ENCODE measurements at regions not wholly inside any gene's neighbourhood (a gene's known extent, or its start where the extent isn't known, plus 50 kb on each side); places are given as distances from the start of the nearest gene placed in this dataset.
A peak's percentile ranks its signal among the peaks of the same experiment; 100 is the strongest.
"Not testable (repeated sequence)": the region's sequence is repeated elsewhere in the genome, so short reads cannot be mapped to it uniquely, and the experiment has no call there.

DNA sequence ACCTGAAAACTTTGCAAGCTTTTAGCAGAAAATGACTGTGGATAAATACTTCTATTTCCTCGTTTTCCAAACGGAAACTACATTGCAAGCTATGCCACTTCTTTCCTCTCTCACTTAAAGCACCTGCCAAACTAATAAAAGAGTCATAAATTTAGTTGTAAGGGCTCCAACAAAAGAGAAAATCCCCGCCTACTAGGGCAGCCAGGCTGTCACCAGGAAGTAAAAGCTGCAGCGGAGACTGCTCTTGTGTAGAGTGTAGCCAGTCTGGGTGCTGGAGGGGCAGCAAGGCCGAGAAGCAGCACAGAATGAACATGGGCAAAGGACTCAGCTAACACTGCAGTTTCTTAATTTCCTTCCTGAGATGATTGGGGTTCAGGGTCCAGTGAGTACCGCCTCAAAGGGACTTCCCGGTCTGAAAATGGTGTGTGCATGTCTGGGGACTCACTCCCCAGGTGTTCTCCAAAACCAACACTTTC, 89.3 kb upstream of the MAML3 start:
- DNase-seq = no peak

DNA sequence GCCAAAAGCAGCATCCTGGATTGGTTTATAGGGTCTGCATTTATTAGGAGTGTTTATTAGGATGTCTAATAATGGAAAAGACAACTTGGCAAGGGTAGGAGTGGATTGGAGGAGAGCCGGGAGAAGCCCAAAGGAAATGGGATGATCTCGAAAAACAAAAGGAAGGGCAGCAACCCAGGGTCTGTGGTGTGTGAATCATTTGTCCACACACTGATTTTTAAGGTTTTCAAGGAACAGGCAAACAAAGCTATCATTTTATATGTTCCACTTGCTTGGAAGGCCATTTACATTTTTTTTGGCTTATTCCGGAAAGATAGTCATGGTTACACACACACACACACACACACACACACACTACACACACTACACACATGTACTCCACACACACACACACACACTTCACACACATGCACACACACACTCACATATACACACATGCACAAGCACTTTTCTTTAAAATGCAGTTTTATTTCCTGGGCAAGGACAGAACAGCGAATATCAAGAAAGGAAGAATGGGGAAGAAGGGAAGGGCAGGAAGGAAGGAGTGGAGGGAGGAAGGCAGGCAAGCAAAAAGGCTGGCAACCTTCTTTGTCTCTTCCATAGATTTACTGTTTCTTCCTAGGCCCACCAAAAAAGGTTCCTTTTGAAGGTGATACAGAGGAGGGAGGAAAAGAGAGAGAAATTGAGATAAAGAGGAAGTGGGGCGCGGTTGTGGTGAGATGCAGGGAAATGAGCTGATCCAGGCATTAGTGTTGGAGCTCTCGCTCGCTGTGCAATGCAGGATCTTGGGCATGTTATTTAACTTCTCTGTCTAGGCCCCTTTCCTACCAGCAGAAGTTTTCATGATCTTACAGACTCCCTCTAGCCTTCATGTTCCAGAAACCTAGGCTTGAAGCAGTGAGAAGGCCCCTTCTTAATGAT, 88.6 kb upstream of the MAML3 start:
- DNase-seq = no peak

DNA sequence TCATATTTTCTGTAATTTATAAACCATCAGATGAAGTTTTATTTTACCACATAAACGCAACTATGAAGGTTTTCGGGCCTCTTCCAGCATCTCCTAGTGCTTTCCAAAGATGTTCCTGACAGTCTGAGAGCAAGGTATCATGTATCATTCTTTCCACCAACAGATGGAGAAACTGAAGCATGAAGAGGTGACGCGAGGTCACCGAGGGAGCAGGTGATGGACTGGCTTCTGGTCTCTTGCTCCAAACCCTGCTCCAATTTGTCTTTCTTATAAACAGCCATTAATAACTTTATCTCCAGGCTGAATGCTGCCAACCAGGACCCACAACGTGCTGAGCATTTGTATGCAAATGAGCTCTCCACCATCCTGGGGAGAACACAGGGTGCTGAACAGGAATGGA, 86.3 kb upstream of the MAML3 start:
- no peak for DNase-seq

DNA sequence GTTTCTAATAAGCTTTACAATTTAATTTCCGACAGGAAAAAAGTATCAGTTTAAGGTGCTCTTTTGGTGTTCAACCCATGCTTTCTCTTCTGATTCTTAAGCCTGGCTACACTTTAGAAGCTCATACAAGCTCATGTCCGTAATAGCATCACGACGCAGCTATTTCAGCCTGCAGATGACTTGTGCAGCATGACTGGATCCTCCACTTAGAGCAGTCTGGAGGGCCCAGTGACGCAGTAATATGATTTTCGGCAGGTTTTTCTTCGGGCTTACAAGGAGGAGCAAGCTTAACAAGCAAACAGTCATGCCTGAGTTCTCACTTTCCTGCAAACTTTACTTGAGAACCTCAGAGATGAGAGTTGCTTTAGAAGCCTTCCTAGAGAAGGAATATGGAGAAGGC, 85.3 kb upstream of the MAML3 start:
- DNase-seq = no peak

DNA sequence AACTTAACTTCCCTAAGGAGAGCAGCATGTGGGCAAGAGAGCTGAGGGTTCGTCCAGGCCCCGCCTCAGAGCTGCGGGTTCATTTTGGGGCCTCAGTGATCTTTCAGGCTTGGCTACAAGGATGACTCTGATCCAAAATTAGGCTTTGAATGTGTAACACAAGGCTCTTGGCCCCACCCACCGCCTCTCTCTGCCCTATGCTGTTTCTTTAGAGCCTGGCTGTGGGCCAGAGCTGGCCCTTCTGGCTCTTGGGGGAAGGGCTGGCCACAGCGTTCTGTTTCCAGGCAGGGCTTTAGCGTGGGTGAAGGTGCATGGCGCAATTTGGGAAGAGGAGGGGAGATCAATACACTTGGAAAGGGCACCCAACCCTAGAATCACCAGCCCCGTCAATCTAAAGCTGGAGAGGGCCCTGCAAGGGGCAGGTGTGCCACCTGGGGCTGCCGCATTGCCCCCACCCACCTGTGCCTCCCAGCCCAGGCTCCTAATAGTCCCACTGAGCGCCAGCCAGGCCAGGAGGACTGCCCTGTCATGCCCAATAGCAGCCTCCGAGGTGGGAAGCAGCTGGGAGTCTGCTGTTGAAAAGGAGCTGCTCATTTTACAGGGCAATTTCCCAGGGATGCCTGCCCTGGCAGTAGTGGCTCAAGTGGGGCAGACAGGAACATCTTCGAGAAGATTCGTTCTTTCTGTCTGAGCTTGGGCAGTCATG, 84.5 kb upstream of the MAML3 start:
- no peak for DNase-seq

DNA sequence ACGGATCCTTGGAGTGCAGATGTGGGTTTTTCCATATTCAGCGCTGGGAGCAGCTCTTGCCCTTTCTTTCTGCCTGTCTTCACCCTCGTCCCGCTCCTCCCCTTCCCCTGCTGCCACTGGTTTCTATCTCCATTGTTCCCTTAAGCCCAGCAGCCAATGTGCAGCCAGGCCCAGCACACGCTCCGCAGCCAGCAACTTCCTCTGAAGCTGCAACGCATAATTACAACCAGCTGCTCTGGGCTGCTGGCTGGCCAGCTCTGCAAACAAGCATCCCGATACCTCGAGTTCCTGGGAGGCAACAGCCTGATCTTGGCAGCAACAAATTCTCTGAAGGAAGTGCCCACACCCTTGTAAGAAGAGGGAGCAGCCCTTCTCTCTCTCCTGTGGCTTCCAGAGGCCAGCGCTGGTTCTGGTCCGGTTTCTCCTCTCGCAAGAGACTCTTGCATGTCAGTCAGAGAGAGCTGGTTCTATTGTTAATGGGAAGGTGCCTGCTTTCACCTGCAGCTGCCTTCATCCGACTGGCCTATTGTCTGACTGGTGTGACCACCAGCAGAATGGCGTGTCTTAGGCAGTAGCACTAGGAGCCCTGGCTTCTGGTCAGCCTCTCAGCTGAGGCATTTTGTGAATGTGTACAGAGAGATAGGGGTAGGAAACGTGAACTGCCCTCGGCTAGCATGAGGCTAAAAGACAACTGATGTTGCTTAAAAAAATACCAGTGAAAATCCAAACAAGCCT, 83.8 kb upstream of the MAML3 start:
- no peak for DNase-seq

DNA sequence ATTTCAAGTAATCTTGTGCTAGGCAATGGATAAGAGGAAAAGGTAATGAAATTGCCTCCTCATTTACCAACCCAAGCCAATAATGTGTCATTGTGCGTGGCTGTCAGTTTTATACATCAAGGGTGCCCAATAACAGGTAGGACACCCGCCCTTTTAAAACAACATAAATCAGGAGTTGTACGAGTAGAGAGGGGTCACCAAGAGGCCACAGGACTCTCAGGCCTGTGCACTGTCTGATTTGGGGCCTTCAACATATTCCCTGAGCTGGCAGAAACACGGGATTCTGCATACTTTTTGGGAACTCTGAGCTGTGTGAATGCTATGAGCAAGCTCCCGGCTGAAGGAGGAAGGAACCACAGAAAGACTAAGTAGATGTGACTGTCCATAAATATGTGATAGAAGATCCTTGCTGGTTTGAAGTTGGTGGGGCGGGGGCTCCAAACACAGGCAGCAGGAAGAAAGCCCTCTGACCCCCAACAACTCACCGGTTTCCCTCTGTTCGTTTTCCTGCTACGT, 82.7 kb upstream of the MAML3 start:
- DNase-seq = no peak

DNA sequence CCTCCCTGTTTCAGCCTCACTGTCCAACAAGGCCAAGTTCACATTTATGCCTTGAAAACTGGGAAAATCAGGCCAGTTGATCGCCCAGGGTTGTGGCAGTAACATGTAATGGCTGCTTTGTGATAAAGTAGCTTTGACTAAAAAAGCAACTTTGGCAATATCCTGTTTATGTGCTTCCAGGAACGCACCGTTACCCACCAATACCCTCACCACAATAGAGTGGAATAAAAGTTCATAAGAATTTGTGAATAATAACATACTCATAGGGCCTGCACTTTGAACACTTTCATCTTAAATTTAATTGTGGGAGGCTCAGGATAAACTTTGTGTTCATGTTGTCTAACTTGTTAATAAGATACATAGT, 80.7 kb upstream of the MAML3 start:
- DNase-seq = no peak

DNA sequence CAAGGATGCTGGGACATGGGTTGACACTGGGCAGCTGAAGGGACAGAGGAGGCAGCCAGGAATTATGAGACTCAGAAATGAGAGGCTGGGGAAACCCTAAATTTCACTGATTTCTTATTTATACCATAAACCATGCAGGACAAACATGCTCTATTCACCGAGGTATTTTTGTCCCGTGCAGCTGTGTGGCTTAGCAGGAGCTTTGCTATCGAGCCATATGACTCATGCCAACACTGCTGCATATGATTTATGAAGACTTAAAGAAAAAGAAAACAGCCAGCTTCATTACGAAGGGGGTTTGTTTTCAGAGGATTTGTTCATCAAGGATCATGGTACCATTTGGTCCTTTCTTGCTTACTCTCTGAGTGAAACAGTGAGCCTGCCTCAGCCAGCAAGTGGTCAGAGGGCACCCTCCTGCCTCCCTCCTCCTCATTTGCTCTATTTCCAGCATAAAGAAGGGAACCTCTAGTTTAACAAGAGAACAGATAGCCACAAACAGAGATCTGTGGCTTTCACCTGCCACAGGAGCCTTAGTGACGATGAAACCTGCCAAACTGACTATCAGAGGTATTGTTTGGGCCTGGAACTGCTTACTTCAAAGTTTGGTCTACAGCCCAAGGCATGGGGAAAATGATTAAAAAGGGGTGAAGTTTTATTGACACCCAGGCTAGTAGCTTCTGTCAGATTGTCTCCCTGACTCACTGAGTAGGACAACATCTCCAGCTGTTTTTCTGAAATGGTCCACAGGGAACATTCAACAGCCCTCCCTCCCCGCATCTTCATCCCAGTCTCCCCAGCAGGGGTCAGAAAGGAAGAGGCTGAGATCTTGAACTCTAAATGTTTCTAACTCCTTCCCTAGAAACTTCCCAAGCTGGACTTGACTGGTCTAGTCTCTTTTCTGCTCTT, 80.1 kb upstream of the MAML3 start:
- peak in 1 of 2 experiments; percentile 4 for DNase-seq

DNA sequence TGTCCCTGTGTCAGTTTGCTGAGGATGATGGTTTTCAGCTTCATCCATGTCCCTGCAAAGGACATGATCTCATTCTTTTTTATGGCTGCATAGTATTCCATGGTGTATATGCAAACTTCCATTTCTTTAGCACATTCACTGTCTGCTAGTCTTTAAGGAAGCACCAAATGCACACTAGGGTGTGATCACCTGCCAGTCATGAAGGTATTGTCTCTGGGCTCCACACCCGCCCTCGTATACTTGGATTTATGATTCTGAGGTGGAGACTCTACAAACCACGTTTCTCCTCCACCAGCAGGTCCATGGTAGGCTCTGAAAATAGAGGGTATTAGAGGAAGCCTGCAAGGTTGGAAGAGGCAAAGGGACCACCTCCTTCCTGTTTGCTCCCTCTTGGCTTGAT, 75.9 kb upstream of the MAML3 start:
- no peak for DNase-seq

DNA sequence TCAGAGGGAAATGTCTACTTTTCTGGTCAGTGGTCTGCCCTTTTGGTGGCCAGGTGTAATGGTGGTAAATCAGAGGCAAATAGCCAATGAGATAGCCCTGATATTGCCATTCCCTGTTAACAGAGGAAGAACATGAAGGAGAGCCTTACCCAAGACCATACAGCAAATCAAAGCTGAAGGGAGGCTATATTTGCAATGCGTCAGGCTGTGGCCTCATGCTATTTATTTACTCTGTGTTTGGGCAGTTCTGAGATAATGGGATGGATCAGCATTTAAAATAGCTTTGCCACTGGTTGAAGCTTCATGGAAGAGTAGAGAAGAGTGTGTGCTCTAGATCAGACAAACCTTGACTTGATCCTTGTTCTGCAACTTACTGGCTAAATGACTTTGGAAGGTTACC, 73.3 kb upstream of the MAML3 start:
- no peak for DNase-seq

DNA sequence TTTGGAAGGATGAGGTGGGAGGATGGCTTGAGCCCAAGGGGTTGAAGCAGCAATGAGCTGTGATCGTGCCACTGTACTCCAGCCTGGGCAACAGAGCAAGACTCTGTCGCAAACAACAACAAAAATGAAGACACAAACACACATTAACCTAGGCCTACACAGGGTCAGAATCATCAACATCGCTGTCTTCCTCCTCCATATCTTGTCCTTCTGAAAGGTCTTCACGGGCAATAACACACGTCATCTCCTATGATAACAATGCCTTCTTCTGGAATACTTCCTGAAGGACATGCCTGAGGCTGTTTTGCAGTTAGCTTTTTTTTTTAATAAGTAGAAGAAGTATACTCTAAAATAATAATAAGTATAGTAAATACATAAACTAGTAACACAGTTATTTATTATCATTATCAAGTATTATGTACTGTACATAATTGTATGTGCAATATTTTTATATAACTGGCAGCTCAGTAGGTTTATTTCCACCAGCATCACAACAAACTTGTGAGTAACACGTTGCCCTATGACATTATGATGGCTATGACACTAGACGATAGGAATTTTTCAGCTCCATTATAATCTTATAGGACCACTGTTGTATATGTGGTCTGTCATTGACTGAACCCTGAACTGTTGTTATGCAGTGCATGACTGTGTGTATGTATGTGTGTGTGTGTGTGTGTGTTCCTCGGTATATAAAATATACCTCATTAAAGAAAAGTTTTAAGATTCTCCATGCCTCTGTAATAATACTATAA, 69.2 kb upstream of the MAML3 start:
- DNase-seq = no peak

DNA sequence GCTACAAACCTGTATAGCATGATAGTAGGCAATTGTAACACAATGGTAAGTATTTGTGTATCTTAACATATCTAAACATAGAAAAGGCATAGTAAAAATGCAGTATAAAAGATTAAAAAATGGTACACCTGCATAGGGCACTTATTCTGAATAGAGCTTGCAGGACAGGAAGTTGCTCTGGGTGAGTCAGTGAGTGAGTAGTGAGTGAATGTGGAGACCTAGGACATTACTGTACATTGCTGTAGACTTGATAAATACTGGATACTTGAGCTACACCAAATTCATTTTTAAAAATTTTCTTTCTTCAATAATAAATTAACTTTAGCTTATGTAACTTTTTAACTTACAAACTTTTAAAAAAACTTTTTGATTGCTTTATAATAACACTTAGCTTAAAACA, 68.2 kb upstream of the MAML3 start:
- no peak for DNase-seq

DNA sequence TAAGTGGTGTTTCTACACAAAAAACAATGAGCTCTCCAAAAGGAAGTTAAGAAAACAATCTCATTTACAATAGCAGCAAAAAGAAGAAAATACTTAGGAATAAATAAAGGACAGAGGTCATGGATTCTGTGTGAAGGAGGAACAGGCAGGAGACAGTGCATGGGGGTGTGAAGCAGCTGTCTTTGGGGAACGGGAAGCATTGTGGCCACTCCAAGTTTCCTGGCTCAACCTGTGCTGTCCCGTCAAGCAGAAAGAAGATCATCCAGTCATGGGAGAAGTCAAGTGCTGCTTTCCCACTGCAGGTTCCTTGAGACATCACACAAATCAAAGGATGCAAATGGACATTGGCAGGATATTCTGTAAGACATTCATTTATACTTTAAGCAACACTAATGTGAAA, 66.1 kb upstream of the MAML3 start:
- DNase-seq = no peak

DNA sequence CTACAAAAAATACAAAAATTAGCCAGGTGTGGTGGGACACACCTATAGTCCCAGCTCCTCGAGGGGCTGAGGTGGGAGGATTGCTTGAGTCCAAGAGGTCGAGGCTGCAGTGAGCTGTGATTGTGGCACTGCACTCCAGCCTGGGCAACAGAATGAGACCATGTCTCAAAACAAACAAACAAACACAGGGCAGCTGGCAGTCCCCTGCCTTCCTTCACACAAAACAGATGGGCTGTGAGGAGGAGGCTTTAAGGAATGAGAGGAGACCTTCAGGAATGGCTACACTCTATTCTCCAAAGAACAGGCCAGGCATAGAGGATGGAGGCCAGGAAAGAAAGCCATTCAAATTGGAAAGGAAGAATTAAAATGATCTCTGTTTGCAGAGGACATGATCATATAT, 65.6 kb upstream of the MAML3 start:
- no peak for DNase-seq

DNA sequence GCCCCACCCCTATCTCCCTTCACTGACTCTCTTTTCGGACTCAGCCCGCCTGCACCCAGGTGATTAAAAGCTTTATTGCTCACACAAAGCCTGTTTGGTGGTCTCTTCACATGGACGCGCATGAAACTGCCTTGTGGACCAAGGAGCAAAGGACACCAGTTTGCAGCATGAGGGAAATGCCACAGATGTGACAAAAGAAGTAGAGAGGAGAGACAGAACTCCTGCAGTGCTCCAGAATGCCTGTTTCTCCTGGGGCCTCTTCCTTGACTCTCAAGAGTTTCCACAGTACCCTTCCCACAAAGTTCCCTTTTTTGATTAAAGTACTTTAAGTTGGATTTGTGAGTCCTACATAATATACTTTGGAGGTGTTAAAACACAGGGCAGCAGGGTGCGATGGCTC, 65.1 kb upstream of the MAML3 start:
- DNase-seq = not testable (repeated sequence)

DNA sequence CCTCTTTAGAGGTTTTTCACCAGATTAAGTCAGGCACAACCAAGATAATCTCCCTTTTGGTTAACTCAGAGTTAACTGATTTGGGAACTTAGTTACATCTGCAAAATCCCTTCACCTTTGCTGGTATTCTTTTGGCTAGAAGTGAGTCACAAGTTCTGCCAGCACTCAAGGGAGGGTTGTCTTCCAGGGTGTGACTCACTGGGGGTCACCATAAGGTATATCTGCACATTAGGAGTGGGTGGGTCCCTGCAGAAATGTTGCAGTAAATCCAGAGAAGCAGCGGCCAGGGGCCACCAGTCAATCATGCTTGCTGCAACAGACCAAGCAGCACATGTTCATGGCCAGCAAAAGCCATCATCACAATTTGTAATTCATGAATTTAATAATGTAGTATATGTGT, 59.8 kb upstream of the MAML3 start:
- no peak for DNase-seq

DNA sequence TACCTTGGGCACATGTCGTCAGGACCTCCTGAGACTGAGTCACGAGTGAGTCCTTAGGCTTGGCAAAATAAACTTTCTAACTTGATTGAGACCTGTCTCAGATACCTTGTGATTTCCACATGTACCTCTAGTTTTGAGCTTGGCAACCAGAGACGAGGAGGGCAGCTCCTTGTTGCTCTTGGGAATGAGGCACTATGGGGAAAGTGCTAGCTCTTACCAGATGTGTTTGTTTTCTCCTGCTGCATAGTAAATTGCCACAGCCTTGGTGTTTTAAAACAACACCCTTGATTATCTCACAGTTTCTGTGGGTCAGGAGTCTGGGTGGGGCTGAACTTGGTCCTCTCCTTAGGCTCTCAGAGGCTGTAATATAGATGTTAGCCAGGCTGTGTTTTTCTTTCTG, 59.1 kb upstream of the MAML3 start:
- no peak for DNase-seq

DNA sequence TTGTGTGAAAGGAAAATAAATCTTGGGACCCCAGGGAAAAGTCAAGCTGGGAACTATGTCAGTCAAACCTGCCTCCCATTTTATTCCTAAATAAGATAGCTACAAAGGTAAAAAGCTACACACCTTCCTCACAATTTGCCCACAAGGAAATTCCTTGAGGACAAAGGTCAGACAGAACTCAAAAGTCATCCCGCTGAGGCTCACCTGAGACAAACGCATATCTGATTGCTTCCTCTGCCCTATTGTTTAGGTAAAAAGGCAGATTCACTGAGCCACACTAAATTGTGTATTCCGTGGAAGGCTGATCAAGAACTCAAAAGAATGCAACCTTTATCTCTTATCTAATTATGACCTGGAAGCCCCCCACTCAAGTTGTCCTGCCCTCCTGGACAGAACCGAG, 58.7 kb upstream of the MAML3 start:
- DNase-seq = no peak

DNA sequence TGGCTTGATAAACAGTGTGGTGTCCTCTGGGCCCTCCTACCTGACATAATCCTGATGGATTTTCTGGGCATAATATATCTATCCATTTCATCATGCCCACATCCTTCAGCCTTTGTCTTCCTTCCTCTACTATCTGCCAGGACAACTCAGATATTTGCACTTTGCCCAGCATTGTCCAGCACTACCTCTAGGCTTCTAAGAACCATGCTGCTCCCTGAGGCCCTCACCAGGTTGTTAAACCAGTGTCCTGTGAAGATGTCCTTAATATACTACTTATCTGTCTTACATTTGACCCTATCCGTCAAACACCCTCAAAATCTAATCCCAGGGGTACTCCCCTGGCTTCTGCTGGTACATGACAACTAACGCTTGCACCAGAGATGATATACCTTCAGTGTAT, 58.2 kb upstream of the MAML3 start:
- DNase-seq = no peak

DNA sequence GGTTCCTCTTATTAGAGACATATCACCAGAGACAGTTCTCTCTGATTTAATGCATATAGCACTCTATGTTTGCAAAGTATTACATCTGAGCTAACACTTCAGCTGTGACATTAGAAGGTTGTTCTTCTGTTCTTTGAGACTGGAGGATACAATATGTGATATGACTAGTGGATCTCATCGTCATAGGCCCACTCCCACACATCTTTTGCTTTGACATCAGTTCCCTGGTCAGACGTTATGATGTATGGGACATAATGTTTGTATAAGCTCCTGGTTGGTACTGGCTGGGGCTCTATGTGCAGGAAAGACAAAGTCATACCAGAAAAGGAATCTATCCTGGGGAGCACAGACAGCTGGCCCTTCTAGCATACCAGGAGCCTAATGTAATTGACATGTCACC, 57.7 kb upstream of the MAML3 start:
- no peak for DNase-seq

DNA sequence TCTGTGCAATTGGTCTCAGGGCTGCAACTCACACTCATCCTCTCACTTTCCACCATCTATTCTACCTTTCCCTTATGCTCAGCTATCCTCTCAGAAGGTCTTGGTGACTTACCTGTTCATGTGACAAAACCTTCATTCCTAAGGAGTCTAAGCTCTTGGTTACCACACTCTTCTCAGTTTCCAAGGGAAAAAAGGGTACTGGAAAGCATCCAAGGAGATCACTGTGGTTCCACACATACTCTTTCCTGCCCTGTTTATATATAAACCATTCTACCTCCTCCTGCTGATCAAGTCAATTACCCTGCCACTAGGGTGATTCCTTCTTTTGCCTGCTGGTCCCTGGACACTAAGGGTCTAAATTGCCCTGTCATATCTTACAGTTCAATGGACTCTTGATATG, 57.2 kb upstream of the MAML3 start:
- no peak for DNase-seq

All from activated CD4-positive, alpha-beta T cell treated with anti-CD3 and anti-CD28 coated beads, Interleukin-2, amount 50 U/mL, for 48 hours (primary cell).